ENCODE measurements at regions not wholly inside any gene's neighbourhood (a gene's known extent, or its start where the extent isn't known, plus 50 kb on each side); places are given as distances from the start of the nearest gene placed in this dataset.
"Not testable (repeated sequence)": the region's sequence is repeated elsewhere in the genome, so short reads cannot be mapped to it uniquely, and the experiment has no call there.

DNA sequence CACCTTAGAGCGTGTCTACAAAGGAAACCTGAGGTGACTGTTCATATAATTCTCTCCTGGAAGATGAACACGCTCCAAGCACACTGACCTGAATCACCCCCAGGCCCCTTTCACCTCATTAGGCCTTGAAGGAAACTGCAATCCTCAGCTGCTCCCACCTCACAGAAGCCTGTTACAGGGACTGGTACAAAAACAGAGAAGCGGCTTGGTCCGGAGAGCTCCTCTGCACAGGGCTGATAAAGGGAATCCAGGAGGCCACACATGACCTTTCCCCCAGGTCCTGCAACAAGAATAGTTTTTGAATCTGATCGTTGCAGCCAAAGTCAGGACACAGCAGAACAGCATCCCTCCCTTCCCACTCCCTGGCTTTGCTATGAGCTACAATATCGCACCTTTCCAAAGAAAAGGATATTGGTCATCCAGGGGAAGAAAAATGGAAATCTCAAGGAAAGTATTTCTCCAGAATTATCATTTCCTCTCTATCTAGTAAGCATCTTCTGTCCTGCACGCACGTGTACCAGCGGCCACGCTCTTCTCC, 666.7 kb downstream of the UQCRFS1 start:
- TF ChIP-seq, protein P1, sequence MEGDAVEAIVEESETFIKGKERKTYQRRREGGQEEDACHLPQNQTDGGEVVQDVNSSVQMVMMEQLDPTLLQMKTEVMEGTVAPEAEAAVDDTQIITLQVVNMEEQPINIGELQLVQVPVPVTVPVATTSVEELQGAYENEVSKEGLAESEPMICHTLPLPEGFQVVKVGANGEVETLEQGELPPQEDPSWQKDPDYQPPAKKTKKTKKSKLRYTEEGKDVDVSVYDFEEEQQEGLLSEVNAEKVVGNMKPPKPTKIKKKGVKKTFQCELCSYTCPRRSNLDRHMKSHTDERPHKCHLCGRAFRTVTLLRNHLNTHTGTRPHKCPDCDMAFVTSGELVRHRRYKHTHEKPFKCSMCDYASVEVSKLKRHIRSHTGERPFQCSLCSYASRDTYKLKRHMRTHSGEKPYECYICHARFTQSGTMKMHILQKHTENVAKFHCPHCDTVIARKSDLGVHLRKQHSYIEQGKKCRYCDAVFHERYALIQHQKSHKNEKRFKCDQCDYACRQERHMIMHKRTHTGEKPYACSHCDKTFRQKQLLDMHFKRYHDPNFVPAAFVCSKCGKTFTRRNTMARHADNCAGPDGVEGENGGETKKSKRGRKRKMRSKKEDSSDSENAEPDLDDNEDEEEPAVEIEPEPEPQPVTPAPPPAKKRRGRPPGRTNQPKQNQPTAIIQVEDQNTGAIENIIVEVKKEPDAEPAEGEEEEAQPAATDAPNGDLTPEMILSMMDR (IDR thresholded peaks at IDR 0.05) = no peak
- TF ChIP-seq POLR2A (IDR thresholded peaks at IDR 0.05) = no peak
- intact Hi-C loops (cut with DNase I) = no loop called here
- peaks cover 18% of the 10 kb centered on the region for H3K4me1 ChIP-seq
- no peaks in the 10 kb centered on the region for H3K27me3 ChIP-seq
- ATAC-seq = no peak
- H3K9me3 ChIP-seq = no peaks in the 10 kb centered on the region
- no peak overlapping the region for H3K4me3 ChIP-seq
- 82 to 85% methylated on average over 8 to 10 of the region's 10 CpGs for WGBS, 2 donors
- H3K27ac ChIP-seq = no peak overlapping the region
- DNase-seq = no peak
- H3K36me3 ChIP-seq (replicated peaks in 1 of 2; ENCODE audit: insufficient read depth in 1 of 2, low read depth in 2 of 2) = no peaks in the 10 kb centered on the region

DNA sequence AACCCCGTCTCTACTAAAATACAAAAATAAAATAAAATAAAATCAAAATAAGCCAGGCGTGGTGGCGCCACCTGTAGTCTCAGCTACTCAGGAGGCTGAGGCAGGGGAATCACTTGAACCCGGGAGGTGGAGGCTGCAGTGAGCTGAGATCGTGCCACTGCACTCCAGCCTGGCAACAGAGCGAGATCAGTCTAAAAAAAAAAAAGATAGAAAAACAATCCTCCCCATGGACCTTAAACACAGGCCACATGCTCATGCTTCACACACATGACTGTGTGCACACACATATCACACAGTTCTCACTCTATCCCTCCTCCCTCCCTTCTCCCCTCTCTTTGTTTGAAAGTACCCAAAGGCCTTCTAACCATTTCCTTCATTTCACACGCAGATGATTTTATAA, 667.6 kb downstream of the UQCRFS1 start:
- H3K27ac ChIP-seq; H3K27me3 ChIP-seq; H3K9me3 ChIP-seq; intact Hi-C loops (cut with DNase I); H3K4me3 ChIP-seq; ATAC-seq; DNase-seq; H3K36me3 ChIP-seq (replicated peaks in 1 of 2; ENCODE audit: insufficient read depth in 1 of 2, low read depth in 2 of 2): not testable (repeated sequence)
- 75 to 81% methylated on average over 7 of the region's 7 CpGs for WGBS, 2 donors
- H3K4me1 ChIP-seq = peaks cover 15% of the 10 kb centered on the region

DNA sequence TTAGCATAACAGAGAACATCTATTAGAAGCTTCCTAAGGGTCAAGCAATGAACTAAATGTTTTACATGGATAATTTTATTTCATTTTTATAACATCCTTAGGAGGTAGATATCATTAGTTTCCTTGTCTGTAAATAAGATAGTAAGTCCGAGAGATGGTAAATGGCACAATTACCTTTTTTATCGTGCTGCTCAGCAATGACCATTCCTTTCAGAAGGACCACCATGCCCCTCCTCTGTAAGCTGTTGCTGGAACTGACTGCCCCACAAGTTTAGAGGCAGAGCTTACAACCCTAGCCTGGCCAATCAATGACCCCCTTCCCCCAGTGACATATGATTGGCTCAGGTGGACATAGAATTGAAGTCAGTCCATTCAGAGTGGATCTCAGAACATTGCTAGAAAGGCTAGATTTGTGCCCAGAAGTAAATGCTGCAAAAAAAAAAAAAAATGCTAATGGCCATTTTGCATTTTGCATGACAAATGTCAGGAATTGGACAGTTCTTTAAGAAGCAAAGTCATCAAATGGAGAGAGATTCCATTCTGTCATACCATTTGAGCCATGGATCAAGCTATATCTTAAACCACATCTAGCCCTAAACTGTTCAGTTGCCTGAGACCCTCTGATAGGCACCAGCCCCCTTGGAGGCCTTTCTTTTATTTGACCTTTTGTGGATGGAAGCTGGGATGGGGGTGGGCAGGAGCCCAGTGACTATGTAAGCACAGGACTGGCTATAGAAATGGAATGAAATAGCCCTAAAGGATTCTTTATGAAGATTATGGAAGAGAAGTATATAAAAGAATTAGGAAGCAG, 668.3 kb downstream of the UQCRFS1 start:
- ATAC-seq (no peak), DNase-seq (no peak)
- Histone ChIP-seq H3K27ac (no peak overlapping the region), H3K9me3 (no peaks in the 10 kb centered on the region), H3K4me3 (no peak overlapping the region), H3K36me3 (replicated peaks in 1 of 2; ENCODE audit: insufficient read depth in 1 of 2, low read depth in 2 of 2) (no peaks in the 10 kb centered on the region), H3K4me1 (peaks cover 9% of the 10 kb centered on the region), H3K27me3 (no peaks in the 10 kb centered on the region)
- TF ChIP-seq POLR2A (IDR thresholded peaks at IDR 0.05) = no peak
- 68 to 86% methylated on average over 2 of the region's 2 CpGs for WGBS, 2 donors
- intact Hi-C loops (cut with DNase I) = no loop called here

DNA sequence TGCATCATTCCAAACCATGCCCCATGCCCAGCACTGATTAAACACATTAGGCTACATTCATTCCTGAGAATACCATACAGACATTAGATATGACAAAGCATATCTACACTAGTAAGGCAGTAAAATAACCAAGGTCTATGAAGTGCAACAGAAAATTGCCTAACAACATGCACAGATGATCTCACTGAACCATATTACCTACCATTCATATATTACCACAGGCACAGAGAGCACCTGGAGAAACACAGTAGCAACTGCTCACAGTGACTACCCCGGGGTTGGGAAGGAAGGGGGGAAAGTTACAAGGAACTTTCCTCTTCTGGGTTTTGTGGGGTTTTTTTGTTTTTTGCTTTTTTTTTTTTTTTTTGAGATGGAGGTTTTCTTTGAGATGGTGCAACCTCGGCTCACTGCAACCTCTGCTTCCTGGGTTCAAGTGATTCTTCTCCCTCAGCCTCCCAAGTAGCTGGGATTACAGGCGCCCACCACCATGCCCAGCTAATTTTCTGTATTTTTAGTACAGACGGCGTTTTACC, 669.6 kb downstream of the UQCRFS1 start:
- TF ChIP-seq, protein P1 (IDR thresholded peaks at IDR 0.05) = no peak
- no peak for TF ChIP-seq POLR2A (IDR thresholded peaks at IDR 0.05)
- Histone ChIP-seq H3K4me3 (no peak overlapping the region), H3K27me3 (no peaks in the 10 kb centered on the region), H3K36me3 (replicated peaks in 1 of 2; ENCODE audit: insufficient read depth in 1 of 2, low read depth in 2 of 2) (no peaks in the 10 kb centered on the region), H3K9me3 (no peaks in the 10 kb centered on the region), H3K4me1 (peaks cover 9% of the 10 kb centered on the region), H3K27ac (no peak overlapping the region)
- ATAC-seq (no peak), DNase-seq (no peak)
- intact Hi-C loops (cut with DNase I) = no loop called here
- WGBS, 2 donors = 67 to 68% methylated on average over 5 of the region's 5 CpGs

DNA sequence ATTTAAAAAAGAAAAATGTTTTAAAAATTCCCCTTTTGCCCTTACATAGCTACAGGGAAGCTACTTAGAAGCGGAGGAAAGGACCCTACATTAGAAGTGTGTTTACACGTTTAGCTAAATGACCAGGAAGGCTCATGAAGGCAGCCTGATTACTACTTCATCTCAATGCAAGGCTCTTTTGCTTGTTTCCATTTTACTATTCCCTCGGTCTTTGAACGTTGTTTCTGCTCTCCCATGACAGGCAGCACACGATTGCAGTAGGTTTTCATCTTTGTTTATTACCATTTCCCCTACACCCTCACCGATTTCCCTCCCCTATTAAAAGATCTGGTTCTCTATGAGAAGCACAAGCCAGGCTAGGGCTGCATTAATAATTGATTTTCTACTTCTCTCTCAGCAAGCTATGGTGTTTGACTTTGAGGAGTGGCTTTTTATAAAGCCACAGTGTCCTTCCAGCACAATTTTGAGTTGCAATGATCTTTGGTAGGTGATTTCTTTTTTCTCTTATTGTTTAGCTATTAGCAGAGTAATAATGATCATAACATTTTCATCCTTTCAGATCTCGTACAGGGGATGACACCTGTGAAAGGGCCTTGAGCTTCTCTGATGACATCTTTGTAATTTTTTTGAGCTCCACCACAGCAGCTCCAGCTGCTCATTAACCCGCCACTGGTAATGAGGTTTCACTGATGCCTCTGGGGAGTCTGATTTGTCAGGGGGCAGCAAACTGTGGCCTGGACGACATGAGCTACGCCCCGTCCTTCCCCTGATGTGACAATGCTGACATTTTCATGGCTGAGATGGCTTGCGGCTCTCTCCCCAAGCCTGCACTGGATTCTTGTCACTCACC, 670.3 kb downstream of the UQCRFS1 start:
- no peak overlapping the region for H3K27ac ChIP-seq
- ATAC-seq (no peak), DNase-seq (no peak)
- WGBS, 2 donors = 40 to 56% methylated on average over 12 of the region's 12 CpGs
- no peaks in the 10 kb centered on the region for H3K9me3 ChIP-seq
- no peak overlapping the region for H3K4me3 ChIP-seq
- intact Hi-C loops (cut with DNase I) = no loop called here
- H3K4me1 ChIP-seq = peaks cover 9% of the 10 kb centered on the region
- H3K27me3 ChIP-seq = no peaks in the 10 kb centered on the region
- TF ChIP-seq POLR2A (IDR thresholded peaks at IDR 0.05) = no peak
- TF ChIP-seq, protein P1 (IDR thresholded peaks at IDR 0.05) = no peak
- H3K36me3 ChIP-seq (replicated peaks in 1 of 2; ENCODE audit: insufficient read depth in 1 of 2, low read depth in 2 of 2) = no peaks in the 10 kb centered on the region
